Colonic mucosa (tissue), 4 donors: ENCODE measurements at regions not wholly inside any gene's neighbourhood (a gene's known extent, or its start where the extent isn't known, plus 50 kb on each side); places are given as distances from the start of the nearest gene placed in this dataset.

Experiments
- DNase-seq: peaks from one replicate; pipeline ENCODE4 v3.0.0-alpha.2; 2020
- H3K27ac ChIP-seq: fragments of 200-600 bp; one replicate; pipeline ENCODE4 v1.8.0; 2021
- H3K27me3 ChIP-seq: fragments of 200-600 bp; one replicate; pipeline ENCODE4 v1.8.0; 2021
- H3K36me3 ChIP-seq: fragments of 200-600 bp; one replicate; pipeline ENCODE4 v1.8.0; 2021
- H3K4me1 ChIP-seq: fragments of 200-600 bp; one replicate; pipeline ENCODE4 v1.8.0; 2021; ENCODE audit warnings: mild to moderate bottlenecking
- H3K4me3 ChIP-seq: fragments of 200-600 bp; one replicate; pipeline ENCODE4 v1.8.0; 2021
- H3K9ac ChIP-seq, 2 donors: one replicate each; pipeline ENCODE4 v1.7.0; 2013; ENCODE audit warnings: control low read depth in 2 of 2, low read depth in 2 of 2, low read length in 2 of 2
- H3K9me3 ChIP-seq: fragments of 200-600 bp; one replicate; pipeline ENCODE4 v1.8.0; 2021
- CTCF ChIP-seq: fragments of 200-600 bp; IDR thresholded peaks from one replicate; pipeline ENCODE4 v1.8.0; 2022; ENCODE audit warnings: antibody characterized with exemption, mild to moderate bottlenecking
- intact Hi-C: fragments of 100-400 bp; cut with DNase I; formaldehyde crosslinking; loops from one replicate; pipeline ENCODE4 v1.14.1; 2022
- donor health status: healthy.
- donor health status: DM: no; HTN: no; CAD: no.
- donor health status: DM: no; HTN: no; CAD: no.

DNA sequence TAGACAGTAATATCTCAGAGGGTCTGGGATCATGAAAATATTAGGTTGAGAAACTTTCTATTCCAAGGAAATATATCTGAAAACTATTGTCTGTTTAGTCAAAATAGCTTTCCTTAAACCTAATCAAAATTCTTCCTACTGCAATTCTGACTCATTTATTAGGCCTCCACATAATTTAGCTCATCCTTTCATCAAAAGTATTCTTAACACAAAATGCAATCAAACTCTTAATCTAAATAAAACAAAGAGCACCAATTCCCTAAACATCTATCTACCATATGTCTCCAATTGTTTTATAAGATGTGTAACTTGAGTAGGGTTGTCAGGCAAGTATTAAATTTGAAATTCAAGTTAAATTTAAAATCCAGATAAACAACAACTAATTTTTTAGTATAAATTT, 142.1 kb downstream of the PLK2 start:
- Histone ChIP-seq H3K36me3 (no peaks in the 10 kb centered on the region), H3K4me3 (no peak overlapping the region), H3K9me3 (no peaks in the 10 kb centered on the region), H3K27me3 (no peaks in the 10 kb centered on the region), H3K4me1 (no peaks in the 10 kb centered on the region), H3K9ac (no peak overlapping the region), H3K27ac (no peak overlapping the region)
- intact Hi-C loops = no loop called here
- no peak for TF ChIP-seq CTCF
- no peak for DNase-seq

DNA sequence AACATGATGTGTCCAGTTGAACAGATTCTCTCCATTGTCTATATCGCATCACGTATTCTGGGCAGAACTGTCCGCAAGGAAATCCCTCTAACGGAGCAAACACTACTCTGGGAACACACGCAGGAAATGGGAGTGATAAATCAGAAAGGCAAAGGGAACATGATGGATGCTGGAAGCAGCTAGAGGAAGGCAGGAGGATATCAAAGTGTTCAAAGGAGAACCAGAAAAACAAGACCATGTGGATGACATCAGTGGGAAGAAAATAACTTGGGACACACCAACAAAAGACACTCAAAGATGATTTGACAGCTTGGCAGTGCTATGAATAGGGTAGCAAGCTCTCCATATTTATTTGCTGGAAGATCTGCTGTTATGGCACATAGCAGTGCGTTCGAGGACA, 142.9 kb downstream of the PLK2 start:
- Histone ChIP-seq H3K4me3 (no peak overlapping the region), H3K27me3 (no peaks in the 10 kb centered on the region), H3K9ac (no peak overlapping the region), H3K27ac (no peak overlapping the region), H3K36me3 (no peaks in the 10 kb centered on the region), H3K4me1 (no peaks in the 10 kb centered on the region), H3K9me3 (no peaks in the 10 kb centered on the region)
- DNase-seq = no peak
- intact Hi-C loops = no loop called here
- no peak for TF ChIP-seq CTCF

DNA sequence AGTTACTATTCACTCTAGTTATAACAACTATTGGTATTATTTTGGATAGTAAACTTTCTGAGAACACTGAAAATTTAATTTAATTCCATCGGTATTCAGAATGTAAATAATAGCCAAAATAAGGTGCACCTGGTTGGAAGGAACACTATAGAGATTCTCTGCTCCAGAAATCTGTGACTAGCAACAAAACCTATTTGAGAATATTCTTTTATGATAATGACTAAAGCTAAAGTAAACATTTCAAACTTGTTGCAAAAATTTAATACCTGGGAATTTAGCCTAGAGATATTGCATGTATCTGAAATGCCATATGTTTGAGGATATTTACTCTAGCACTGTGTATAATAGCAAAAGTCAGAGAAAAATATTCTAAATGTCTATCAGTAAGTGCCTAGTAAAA, 144.1 kb downstream of the PLK2 start:
- Histone ChIP-seq H3K4me3 (no peak overlapping the region), H3K9me3 (no peaks in the 10 kb centered on the region), H3K27ac (no peak overlapping the region), H3K9ac (no peak overlapping the region), H3K27me3 (no peaks in the 10 kb centered on the region), H3K4me1 (no peaks in the 10 kb centered on the region), H3K36me3 (no peaks in the 10 kb centered on the region)
- intact Hi-C loops = no loop called here
- no peak for TF ChIP-seq CTCF
- DNase-seq = no peak

DNA sequence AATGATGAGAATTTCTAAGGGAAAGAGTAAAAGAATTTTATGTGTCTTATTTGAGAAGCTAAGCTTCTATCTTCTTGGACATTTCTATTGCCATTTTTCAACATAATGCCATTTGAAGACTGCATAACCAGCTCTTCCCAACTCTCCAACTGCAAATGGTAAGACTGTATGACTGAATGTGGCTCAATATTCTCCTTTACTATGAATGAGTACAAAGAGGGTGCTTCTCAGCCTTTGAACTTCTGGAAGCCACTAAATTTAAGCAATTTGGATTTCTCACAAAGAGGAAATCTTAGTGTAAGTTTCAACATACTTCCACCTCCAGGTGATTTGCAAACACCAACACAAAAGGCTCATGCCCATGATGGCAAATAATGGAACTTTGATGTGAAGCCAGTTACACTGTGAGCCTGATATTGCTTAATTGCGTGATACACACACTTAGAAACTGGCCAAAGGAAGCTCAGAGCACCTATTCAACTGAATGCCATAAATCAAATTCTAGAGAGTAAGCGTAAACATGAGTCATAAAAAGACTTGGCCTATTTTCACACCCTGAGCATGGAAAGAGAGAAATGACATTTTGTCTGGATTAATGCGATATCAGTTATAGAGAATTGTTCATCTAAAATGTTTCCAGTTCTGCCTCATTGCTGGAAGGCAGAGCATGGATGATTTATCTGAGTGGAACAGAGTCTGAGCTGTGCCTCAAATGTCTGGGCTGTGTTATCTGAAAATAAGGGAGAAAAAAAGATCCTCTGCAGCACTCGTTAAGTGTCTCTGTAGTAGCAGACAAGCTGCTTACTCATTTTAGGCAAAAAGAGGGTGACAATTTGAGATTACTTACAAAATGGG, 145.3 kb downstream of the PLK2 start:
- H3K27ac ChIP-seq = no peak overlapping the region
- no peak overlapping the region for H3K4me3 ChIP-seq
- H3K4me1 ChIP-seq = no peaks in the 10 kb centered on the region
- no peak for DNase-seq
- intact Hi-C loops = no loop called here
- H3K36me3 ChIP-seq = no peaks in the 10 kb centered on the region
- no peaks in the 10 kb centered on the region for H3K9me3 ChIP-seq
- no peaks in the 10 kb centered on the region for H3K27me3 ChIP-seq
- no peak overlapping the region for H3K9ac ChIP-seq
- TF ChIP-seq CTCF = no peak

GRCh38 chr5:58312299-58312698, 147.6 kb downstream of the PLK2 start:
- no peaks in the 10 kb centered on the region for H3K36me3 ChIP-seq
- DNase-seq = no peak
- no peaks in the 10 kb centered on the region for H3K27me3 ChIP-seq
- H3K9me3 ChIP-seq = no peaks in the 10 kb centered on the region
- no peak overlapping the region for H3K27ac ChIP-seq
- H3K4me3 ChIP-seq = no peak overlapping the region
- no peaks in the 10 kb centered on the region for H3K4me1 ChIP-seq
- intact Hi-C loops = no loop called here
- TF ChIP-seq CTCF = no peak
- no peak overlapping the region for H3K9ac ChIP-seq
